GM12878 (cell line): ENCODE measurements at regions not wholly inside any gene's neighbourhood (a gene's known extent, or its start where the extent isn't known, plus 50 kb on each side); places are given as distances from the start of the nearest gene placed in this dataset.

Experiments
- ATAC-seq: fragments of 200-7000 bp; cut with Tn5 transposase; 3 replicates; pipeline ENCODE4 v1.9.1; 2020; ENCODE audit warnings: mild to moderate bottlenecking, moderate library complexity
- BruUV-seq: library from RNA; stranded (reverse); fragments of 400-500 nt; replicated peaks from 2 replicates; lab custom pipeline; 2021; lab: Mats Ljungman, UMichigan
- CTCF ChIA-PET: fragments of 300-600 bp; sonication (Branson Sonifier 250); formaldehyde crosslinking; extraction: SDS; loops from one replicate; lab custom pipeline; 2021; ENCODE audit warnings: inconsistent platforms; lab: Yijun Ruan, JAX
- POLR2A ChIA-PET: fragments of 350-600 bp; formaldehyde crosslinking; extraction: SDS; loops from one replicate; lab custom pipeline; 2021; ENCODE audit warnings: inconsistent platforms; lab: Charles Lee
- RAD21 ChIA-PET: fragments of 300-600 bp; sonication (Branson Sonifier 250); formaldehyde crosslinking; loops from one replicate; lab custom pipeline; 2023; ENCODE audit warnings: antibody characterized with exemption; ENCODE audit not compliant: unreplicated experiment; lab: Charles Lee
- SMC1A ChIA-PET: fragments of 300-600 bp; sonication (Branson Sonifier 250); formaldehyde crosslinking; loops from one replicate; lab custom pipeline; 2023; ENCODE audit not compliant: unreplicated experiment, uncharacterized antibody; lab: Charles Lee
- DNase-seq: peaks from one replicate; pipeline ENCODE4 v3.0.0-alpha.2; 2011; ENCODE audit warnings: low read depth, low spot score
- FAIRE-seq: peaks from 3 replicates; lab custom pipeline; 2011; peaks lifted over from hg19 to GRCh38; lab: Jason Lieb, UNC
- H2AFZ ChIP-seq: 2 replicates; pipeline ENCODE4 v1.6.0; 2011; ENCODE audit warnings: low read depth, low read length, control low read depth; ENCODE audit not compliant: control insufficient read depth
- H3K27ac ChIP-seq: 2 replicates; pipeline ENCODE4 v1.5.1; 2011; ENCODE audit warnings: control low read depth; ENCODE audit not compliant: control insufficient read depth, insufficient read depth
- H3K27me3 ChIP-seq, 2 experiments: replicated peaks in 1 of 2; 2 replicates each; pipeline versions ENCODE4 v1.6.0 to v1.6.1; 2011; ENCODE audit warnings: low read length in 1 of 2; ENCODE audit not compliant: control insufficient read depth in 2 of 2, insufficient read depth in 2 of 2
- H3K36me3 ChIP-seq, 2 experiments: 2 replicates each; pipeline ENCODE4 v1.5.1; 2011; ENCODE audit warnings: low read length in 1 of 2; ENCODE audit not compliant: control insufficient read depth in 2 of 2, insufficient read depth in 2 of 2
- H3K4me1 ChIP-seq: 2 replicates; pipeline ENCODE4 v1.6.1; 2011; ENCODE audit warnings: mild to moderate bottlenecking, low read length, moderate library complexity, mixed read lengths; ENCODE audit not compliant: control insufficient read depth, insufficient read depth
- H3K4me2 ChIP-seq: 2 replicates; pipeline ENCODE4 v1.6.0; 2011; ENCODE audit warnings: control low read depth; ENCODE audit not compliant: control insufficient read depth, insufficient read depth
- H3K4me3 ChIP-seq: fragments of 200-600 bp; sonication (generic); 2 replicates; pipeline ENCODE4 v1.5.1; 2016
- H3K79me2 ChIP-seq: 2 replicates; pipeline ENCODE4 v1.6.0; 2011; ENCODE audit warnings: low read length; ENCODE audit not compliant: control insufficient read depth, insufficient read depth
- H3K9ac ChIP-seq: 2 replicates; pipeline ENCODE4 v1.8.0; 2011; ENCODE audit warnings: low read length, control low read depth, mixed read lengths; ENCODE audit not compliant: control insufficient read depth, insufficient read depth
- H3K9me3 ChIP-seq: replicated peaks from 3 replicates; pipeline ENCODE4 v1.5.1; 2011; ENCODE audit warnings: mild to moderate bottlenecking, low read length; ENCODE audit not compliant: control insufficient read depth, insufficient read depth
- H4K20me1 ChIP-seq: 2 replicates; pipeline ENCODE4 v1.6.0; 2011; ENCODE audit not compliant: control insufficient read depth, insufficient read depth
- BMI1 ChIP-seq: fragments of 450-650 bp; IDR thresholded peaks from 2 replicates; pipeline ENCODE4 v1.6.1; 2016; ENCODE audit warnings: mild to moderate bottlenecking, moderate library complexity, borderline replicate concordance
- CREB1 ChIP-seq: IDR thresholded peaks from 2 replicates; pipeline ENCODE4 v1.6.1; 2012; ENCODE audit warnings: low read depth, mild to moderate bottlenecking, inconsistent platforms
- MYB ChIP-seq: fragments of 150-350 bp; IDR thresholded peaks from 2 replicates; pipeline ENCODE4 v1.6.1; 2014; ENCODE audit warnings: mild to moderate bottlenecking, low read depth, low read length, borderline replicate concordance
- SUPT20H ChIP-seq: IDR thresholded peaks from 2 replicates; pipeline ENCODE4 v1.6.1; 2011; ENCODE audit warnings: low read depth, mild to moderate bottlenecking, low read length, moderate library complexity, borderline replicate concordance; ENCODE audit not compliant: control insufficient read depth
- ZNF24 ChIP-seq: fragments of 450-650 bp; IDR thresholded peaks from 2 replicates; pipeline ENCODE4 v1.6.1; 2017; ENCODE audit warnings: antibody characterized with exemption, mild to moderate bottlenecking
- WGBS: methylation state at CpG from one replicate; pipeline ENCODE4 v1.1.6; 2016; ENCODE audit warnings: low lambda C conversion rate; ENCODE audit not compliant: insufficient replicate concordance, insufficient coverage; ENCODE audit errors: missing lambda C conversion rate; 5-methylcytosine and 5-hydroxymethylcytosine counted together
- in situ Hi-C: fragments of 300-500 bp; cut with MboI; formaldehyde crosslinking; loops from 9 replicates; pipeline ENCODE4 v1.14.3; 2018; ENCODE audit warnings: mixed read lengths
- intact Hi-C: fragments of 100-400 bp; cut with micrococcal nuclease; formaldehyde crosslinking; loops from one replicate; pipeline ENCODE4 v1.14.2; 2022; ENCODE audit not compliant: unreplicated experiment

- ChIA-PET POLR2A (no interaction called here), RAD21 (interaction anchor here (2.3 kb wide), 1 partner anchor 114 kb away, joined by 9 read pairs; no protein-coding TSS in a partner anchor), CTCF (interaction anchor here (1.9 kb wide), 1 partner anchor 41 kb away, joined by 8 read pairs; no protein-coding TSS in a partner anchor), SMC1A (interaction anchor here (1.4 to 3.4 kb wide), 5 partner anchors 20 to 191 kb away, joined by 3 to 18 read pairs (median 15); partner anchors contain the start of gene RASA1)
- in situ Hi-C loops, result no loop called here
- DNase-seq (no peak), ATAC-seq (no peak), FAIRE-seq (no peak)
- BruUV-seq, result no TSS peak
- no peak for TF ChIP-seq BMI1
- H3K27me3 ChIP-seq, result no peaks in the 10 kb centered on the region
- no peaks in the 10 kb centered on the region for H4K20me1 ChIP-seq
- no peaks in the 10 kb centered on the region for H3K36me3 ChIP-seq
- no peak overlapping the region for H2AFZ ChIP-seq
- H3K9me3 ChIP-seq, result peaks cover 4% of the 10 kb centered on the region; the same call in 2 of the 3 replicates
- no peaks in the 10 kb centered on the region for H3K79me2 ChIP-seq
- H3K9ac ChIP-seq, result no peak overlapping the region
- no peak overlapping the region for H3K4me2 ChIP-seq
- H3K4me3 ChIP-seq, result no peak overlapping the region
- intact Hi-C loops, result loop anchor here (10.0 kb wide), 1 partner anchor 118 kb away; no protein-coding TSS in a partner anchor
- 99% methylated on average over 4 of the region's 4 CpGs for WGBS
- H3K4me1 ChIP-seq, result peaks cover 21% of the 10 kb centered on the region
- H3K27ac ChIP-seq, result no peak overlapping the region
Observed at GRCh38 chr5:87076411-87076810, 191.3 kb upstream of the RASA1 start.

- no TSS peak for BruUV-seq
- Histone ChIP-seq H3K4me1 (peaks cover 21% of the 10 kb centered on the region), H4K20me1 (no peaks in the 10 kb centered on the region), H3K36me3 (no peaks in the 10 kb centered on the region), H3K27me3 (no peaks in the 10 kb centered on the region), H3K9ac (no peak overlapping the region), H3K9me3 (peaks cover 4% of the 10 kb centered on the region; the same call in 2 of the 3 replicates), H3K4me3 (no peak overlapping the region), H3K79me2 (no peaks in the 10 kb centered on the region), H2AFZ (no peak overlapping the region), H3K27ac (no peak overlapping the region), H3K4me2 (no peak overlapping the region)
- ChIA-PET RAD21 (interaction anchor here (2.3 kb wide), 1 partner anchor 114 kb away, joined by 9 read pairs; no protein-coding TSS in a partner anchor), SMC1A (interaction anchor here (1.4 to 3.4 kb wide), 5 partner anchors 19 to 46 kb away, joined by 3 to 15 read pairs (median 5); no protein-coding TSS in a partner anchor), POLR2A (no interaction called here), CTCF (interaction anchor here (0.5 kb wide), 1 partner anchor 88 kb away, joined by 3 read pairs; no protein-coding TSS in a partner anchor)
- DNase-seq (no peak), FAIRE-seq (no peak), ATAC-seq (no peak)
- intact Hi-C loops, result loop anchor here (10.0 kb wide), 1 partner anchor 118 kb away; no protein-coding TSS in a partner anchor
- in situ Hi-C loops, result no loop called here
- TF ChIP-seq CREB1, result no peak
- TF ChIP-seq MYB, result no peak
- no peak for TF ChIP-seq ZNF24
- TF ChIP-seq SUPT20H, result no peak
- WGBS, result 100% methylated on average over 2 of the region's 2 CpGs
Observed at GRCh38 chr5:87076931-87077330, 190.8 kb upstream of the RASA1 start.
